Endodermal cell (in vitro differentiated cells): ENCODE measurements at regions not wholly inside any gene's neighbourhood (a gene's known extent, or its start where the extent isn't known, plus 50 kb on each side); places are given as distances from the start of the nearest gene placed in this dataset.

Experiments used
- DNase-seq: peaks from one replicate; pipeline ENCODE4 v3.0.0-alpha.2; 2017
- H3K27ac ChIP-seq: 2 replicates; pipeline ENCODE4 v1.5.1; 2013; ENCODE audit warnings: mild to moderate bottlenecking, low read depth, low read length, moderate library complexity
- H3K27me3 ChIP-seq: 2 replicates; pipeline ENCODE4 v1.6.1; 2013; ENCODE audit warnings: mild to moderate bottlenecking, low read length, moderate library complexity; ENCODE audit not compliant: insufficient read depth, control insufficient read depth, poor library complexity, severe bottlenecking
- H3K36me3 ChIP-seq: 2 replicates; pipeline ENCODE4 v1.7.0; 2013; ENCODE audit warnings: mild to moderate bottlenecking, low read length, moderate library complexity; ENCODE audit not compliant: control insufficient read depth, insufficient read depth
- H3K4me1 ChIP-seq: one replicate; pipeline ENCODE4 v1.7.0; 2013; ENCODE audit warnings: low read length; ENCODE audit not compliant: control insufficient read depth, insufficient read depth
- H3K4me3 ChIP-seq: 2 replicates; pipeline ENCODE4 v1.5.1; 2013; ENCODE audit warnings: mild to moderate bottlenecking, low read length, moderate library complexity
- H3K9ac ChIP-seq: 2 replicates; pipeline ENCODE4 v1.6.1; 2013; ENCODE audit warnings: mild to moderate bottlenecking, low read length, moderate library complexity; ENCODE audit not compliant: poor library complexity, severe bottlenecking; ENCODE audit errors: extremely low read depth
- H3K9me3 ChIP-seq: 2 replicates; pipeline ENCODE4 v1.6.1; 2013; ENCODE audit warnings: mild to moderate bottlenecking, low read length, moderate library complexity; ENCODE audit not compliant: control insufficient read depth
- H3K27ac Mint-ChIP-seq: 2 replicates; pipeline ENCODE4 v1.8.0; 2020; ENCODE audit warnings: mixed read lengths
- H3K27me3 Mint-ChIP-seq: 2 replicates; pipeline ENCODE4 v1.8.0; 2021; ENCODE audit warnings: mild to moderate bottlenecking, mixed read lengths; ENCODE audit not compliant: insufficient read depth
- H3K36me3 Mint-ChIP-seq: 2 replicates; pipeline ENCODE4 v1.8.0; 2020; ENCODE audit warnings: low read depth, mixed read lengths
- H3K4me1 Mint-ChIP-seq: 2 replicates; pipeline ENCODE4 v1.8.0; 2020; ENCODE audit warnings: mixed read lengths
- H3K4me3 Mint-ChIP-seq: 2 replicates; pipeline ENCODE4 v1.8.0; 2020; ENCODE audit warnings: mild to moderate bottlenecking, moderate library complexity, mixed read lengths
- H3K9me3 Mint-ChIP-seq: 2 replicates; pipeline ENCODE4 v1.8.0; 2020; ENCODE audit warnings: mild to moderate bottlenecking, mixed read lengths
- WGBS, 2 experiments: methylation state at CpG; one replicate each; pipeline versions ENCODE4 v1.1.5 to v1.1.7; 2013; ENCODE audit warnings: missing lambda C conversion rate in 2 of 2, mixed read lengths in 1 of 2; ENCODE audit not compliant: insufficient coverage in 1 of 2, insufficient read length in 1 of 2; 5-methylcytosine and 5-hydroxymethylcytosine counted together
- TF ChIP-seq, protein P1 (sequence below): fragments of 200-600 bp; sonication (generic); conservative IDR thresholded peaks from 2 replicates; pipeline ENCODE4 v1.5.0; 2021; ENCODE audit warnings: antibody characterized with exemption, mild to moderate bottlenecking

GRCh38 chr6:146891615-146892265 lies 293.0 kb downstream of the ADGB start:
- H3K9ac ChIP-seq = no peak overlapping the region
- TF ChIP-seq, protein P1, sequence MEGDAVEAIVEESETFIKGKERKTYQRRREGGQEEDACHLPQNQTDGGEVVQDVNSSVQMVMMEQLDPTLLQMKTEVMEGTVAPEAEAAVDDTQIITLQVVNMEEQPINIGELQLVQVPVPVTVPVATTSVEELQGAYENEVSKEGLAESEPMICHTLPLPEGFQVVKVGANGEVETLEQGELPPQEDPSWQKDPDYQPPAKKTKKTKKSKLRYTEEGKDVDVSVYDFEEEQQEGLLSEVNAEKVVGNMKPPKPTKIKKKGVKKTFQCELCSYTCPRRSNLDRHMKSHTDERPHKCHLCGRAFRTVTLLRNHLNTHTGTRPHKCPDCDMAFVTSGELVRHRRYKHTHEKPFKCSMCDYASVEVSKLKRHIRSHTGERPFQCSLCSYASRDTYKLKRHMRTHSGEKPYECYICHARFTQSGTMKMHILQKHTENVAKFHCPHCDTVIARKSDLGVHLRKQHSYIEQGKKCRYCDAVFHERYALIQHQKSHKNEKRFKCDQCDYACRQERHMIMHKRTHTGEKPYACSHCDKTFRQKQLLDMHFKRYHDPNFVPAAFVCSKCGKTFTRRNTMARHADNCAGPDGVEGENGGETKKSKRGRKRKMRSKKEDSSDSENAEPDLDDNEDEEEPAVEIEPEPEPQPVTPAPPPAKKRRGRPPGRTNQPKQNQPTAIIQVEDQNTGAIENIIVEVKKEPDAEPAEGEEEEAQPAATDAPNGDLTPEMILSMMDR = no peak
- H3K4me1 ChIP-seq = peaks cover 3% of the 10 kb centered on the region
- no peaks in the 10 kb centered on the region for H3K36me3 ChIP-seq
- no peak overlapping the region for H3K4me3 ChIP-seq
- Mint-ChIP-seq H3K27me3 (no peaks in the 10 kb centered on the region), H3K4me3 (no peak overlapping the region), H3K27ac (no peak overlapping the region), H3K36me3 (no peaks in the 10 kb centered on the region), H3K4me1 (peaks cover 12% of the 10 kb centered on the region), H3K9me3 (no peaks in the 10 kb centered on the region)
- 95 to 100% methylated on average over 3 of the region's 3 CpGs for WGBS, 2 experiments
- H3K9me3 ChIP-seq = no peaks in the 10 kb centered on the region
- no peak for DNase-seq
- H3K27ac ChIP-seq = no peak overlapping the region
- H3K27me3 ChIP-seq = no peaks in the 10 kb centered on the region

- no peaks in the 10 kb centered on the region for H3K9me3 Mint-ChIP-seq
- no peak for DNase-seq
- H3K27ac Mint-ChIP-seq = no peak overlapping the region
- peaks cover 3% of the 10 kb centered on the region for H3K4me1 ChIP-seq
- H3K9me3 ChIP-seq = no peaks in the 10 kb centered on the region
- H3K27ac ChIP-seq = no peak overlapping the region
- peaks cover 12% of the 10 kb centered on the region for H3K4me1 Mint-ChIP-seq
- TF ChIP-seq, protein P1 = no peak
- no peaks in the 10 kb centered on the region for H3K27me3 Mint-ChIP-seq
- no CpG with 5 or more reads among the region's 1 CpG for WGBS, 2 experiments
- no peak overlapping the region for H3K4me3 Mint-ChIP-seq
- H3K27me3 ChIP-seq = no peaks in the 10 kb centered on the region
- no peak overlapping the region for H3K4me3 ChIP-seq
- no peaks in the 10 kb centered on the region for H3K36me3 ChIP-seq
- H3K36me3 Mint-ChIP-seq = no peaks in the 10 kb centered on the region
- H3K9ac ChIP-seq = no peak overlapping the region
Observed at GRCh38 chr6:146892283-146892612, 293.5 kb downstream of the ADGB start.

DNA sequence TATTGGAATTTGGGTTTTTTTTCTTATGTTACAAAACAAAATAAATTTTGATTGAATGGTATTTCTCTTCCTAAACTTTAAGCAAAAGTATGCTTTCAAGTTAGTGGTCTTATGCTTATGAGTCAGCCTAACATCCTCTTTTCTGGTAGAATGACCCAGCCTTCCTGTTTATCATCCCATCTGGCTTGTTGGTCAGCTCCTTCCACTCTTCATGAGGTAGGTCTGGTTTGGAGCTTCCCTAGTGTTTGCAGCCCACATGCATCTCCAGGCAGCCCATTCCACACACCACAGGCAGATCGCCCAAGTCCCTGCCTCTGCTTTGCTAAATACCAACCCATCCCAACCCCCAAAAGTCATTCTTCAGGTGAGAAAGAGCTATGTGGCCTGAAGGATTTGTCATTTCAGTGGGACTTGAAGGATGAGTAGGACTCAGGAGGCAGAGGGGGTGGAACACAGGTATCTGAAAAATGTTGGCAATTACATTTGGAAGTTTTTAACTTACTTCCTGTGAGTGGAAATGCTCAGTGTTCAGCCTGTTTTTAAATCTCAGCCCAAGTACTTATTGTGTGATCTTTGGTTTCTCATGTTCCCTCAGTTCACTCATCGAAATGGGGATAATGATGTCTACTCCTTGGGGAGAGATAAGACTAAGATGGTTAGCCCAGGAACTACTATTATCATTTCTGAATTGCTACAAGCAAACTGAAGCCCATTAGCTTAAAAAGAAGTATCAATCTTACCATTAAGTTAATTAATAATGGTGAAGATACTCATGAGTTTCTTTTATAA lies 294.0 kb downstream of the ADGB start:
- no peaks in the 10 kb centered on the region for H3K9me3 Mint-ChIP-seq
- 90% methylated on average over 2 of the region's 2 CpGs; no CpG with 5 or more reads in 1 of the 2 experiments for WGBS, 2 experiments
- H3K27ac ChIP-seq = no peak overlapping the region
- H3K4me1 Mint-ChIP-seq = peaks cover 12% of the 10 kb centered on the region
- TF ChIP-seq, protein P1 = no peak
- no peaks in the 10 kb centered on the region for H3K36me3 Mint-ChIP-seq
- H3K4me3 ChIP-seq = no peak overlapping the region
- H3K9ac ChIP-seq = no peak overlapping the region
- peaks cover 3% of the 10 kb centered on the region for H3K4me1 ChIP-seq
- no peaks in the 10 kb centered on the region for H3K36me3 ChIP-seq
- no peaks in the 10 kb centered on the region for H3K9me3 ChIP-seq
- no peak for DNase-seq
- H3K27me3 ChIP-seq = no peaks in the 10 kb centered on the region
- H3K27me3 Mint-ChIP-seq = no peaks in the 10 kb centered on the region
- H3K4me3 Mint-ChIP-seq = no peak overlapping the region
- no peak overlapping the region for H3K27ac Mint-ChIP-seq
